ENCODE measurements at regions not wholly inside any gene's neighbourhood (a gene's known extent, or its start where the extent isn't known, plus 50 kb on each side); places are given as distances from the start of the nearest gene placed in this dataset.

- DNase-seq = no peak
- intact Hi-C loops (cut with DNase I) = no loop called here
- Histone ChIP-seq H3K9me3 (no peaks in the 10 kb centered on the region), H3K4me3 (no peak overlapping the region), H3K27me3 (peaks cover 0 to 21% (median 0%) of the 10 kb centered on the region in 4 donors), H3K36me3 (no peaks in the 10 kb centered on the region), H3K27ac (no peak overlapping the region), H3K4me1 (no peaks in the 10 kb centered on the region)
- WGBS, 2 donors = 95 to 100% methylated on average over 1 to 5 of the region's 6 CpGs
- TF ChIP-seq CTCF (IDR thresholded peaks at IDR 0.05) (no peak), POLR2A (IDR thresholded peaks at IDR 0.05) (no peak)
Observed at GRCh38 chr22:49643998-49644397, 183.7 kb downstream of the BRD1 start.

- no peaks in the 10 kb centered on the region for H3K9me3 ChIP-seq
- H3K4me1 ChIP-seq = no peaks in the 10 kb centered on the region
- peaks cover 0 to 16% (median 0%) of the 10 kb centered on the region in 4 donors for H3K27me3 ChIP-seq
- H3K36me3 ChIP-seq = no peaks in the 10 kb centered on the region
- no peak for DNase-seq
- intact Hi-C loops (cut with DNase I) = no loop called here
- no peak overlapping the region for H3K27ac ChIP-seq
- 100% methylated on average over 1 to 2 of the region's 16 CpGs for WGBS, 2 donors
- H3K4me3 ChIP-seq = no peak overlapping the region
- TF ChIP-seq CTCF (IDR thresholded peaks at IDR 0.05) (no peak), POLR2A (IDR thresholded peaks at IDR 0.05) (no peak)
Observed at GRCh38 chr22:49643466-49643865, 184.2 kb downstream of the BRD1 start.

GRCh38 chr22:49642741-49643140 lies 184.9 kb downstream of the BRD1 start:
- Histone ChIP-seq H3K9me3 (no peaks in the 10 kb centered on the region), H3K36me3 (no peaks in the 10 kb centered on the region), H3K4me3 (no peak overlapping the region), H3K27ac (no peak overlapping the region), H3K4me1 (no peaks in the 10 kb centered on the region), H3K27me3 (peaks cover 0 to 9% (median 0%) of the 10 kb centered on the region in 4 donors)
- TF ChIP-seq CTCF (IDR thresholded peaks at IDR 0.05) = no peak
- TF ChIP-seq POLR2A (IDR thresholded peaks at IDR 0.05) = no peak
- WGBS, 2 donors = no CpG with 5 or more reads among the region's 8 CpGs
- intact Hi-C loops (cut with DNase I) = no loop called here
- DNase-seq = no peak

- intact Hi-C loops (cut with DNase I) = no loop called here
- Histone ChIP-seq H3K27ac (no peak overlapping the region), H3K4me1 (no peaks in the 10 kb centered on the region), H3K9me3 (no peaks in the 10 kb centered on the region), H3K4me3 (no peak overlapping the region), H3K27me3 (peaks cover 0 to 9% (median 0%) of the 10 kb centered on the region in 4 donors), H3K36me3 (no peaks in the 10 kb centered on the region)
- TF ChIP-seq POLR2A (IDR thresholded peaks at IDR 0.05) = no peak
- TF ChIP-seq CTCF (IDR thresholded peaks at IDR 0.05) = no peak
- no peak for DNase-seq
- 40% methylated on average over 1 to 2 of the region's 7 CpGs for WGBS, 2 donors
Observed at GRCh38 chr22:49642331-49642730, 185.3 kb downstream of the BRD1 start.

- no peaks in the 10 kb centered on the region for H3K4me1 ChIP-seq
- no peaks in the 10 kb centered on the region for H3K9me3 ChIP-seq
- intact Hi-C loops (cut with DNase I) = no loop called here
- peaks cover 0 to 5% (median 0%) of the 10 kb centered on the region in 4 donors for H3K27me3 ChIP-seq
- TF ChIP-seq POLR2A (IDR thresholded peaks at IDR 0.05) (no peak), CTCF (IDR thresholded peaks at IDR 0.05) (no peak)
- H3K36me3 ChIP-seq = no peaks in the 10 kb centered on the region
- no peak overlapping the region for H3K27ac ChIP-seq
- no peak overlapping the region for H3K4me3 ChIP-seq
- DNase-seq = no peak
- WGBS, 2 donors = 79 to 93% methylated on average over 3 to 9 of the region's 12 CpGs
Observed at GRCh38 chr22:49641770-49642313, 185.8 kb downstream of the BRD1 start.

All from esophagus squamous epithelium (tissue), 5 donors.